H1 (cell line): ENCODE measurements at regions not wholly inside any gene's neighbourhood (a gene's known extent, or its start where the extent isn't known, plus 50 kb on each side); places are given as distances from the start of the nearest gene placed in this dataset.

Experiments used
- CBX5 ChIP-seq: fragments of 300-800, 300-1000 bp; sonication (generic); IDR thresholded peaks from 2 replicates; pipeline ENCODE4 v1.7.1; 2016; ENCODE audit warnings: antibody characterized with exemption, low read length, low read depth
- FOSL1 ChIP-seq: IDR thresholded peaks from 2 replicates; pipeline ENCODE4 v1.6.1; 2011; ENCODE audit warnings: mild to moderate bottlenecking, low read depth, low read length, moderate library complexity; ENCODE audit not compliant: insufficient read depth
- RBBP5 ChIP-seq: IDR thresholded peaks from 2 replicates; pipeline ENCODE4 v1.7.1; 2012; ENCODE audit warnings: low read depth, mild to moderate bottlenecking, inconsistent platforms, low read length, moderate library complexity, borderline replicate concordance
- SUZ12 ChIP-seq: fragments of 200-600 bp; sonication (generic); IDR thresholded peaks from 2 replicates; pipeline ENCODE4 v1.6.1; 2012; ENCODE audit warnings: mild to moderate bottlenecking, inconsistent platforms, low read length, moderate library complexity, mixed read lengths
- TCF12 ChIP-seq: IDR thresholded peaks from 2 replicates; pipeline ENCODE4 v1.6.1; 2011; ENCODE audit warnings: low read depth, mild to moderate bottlenecking, low read length
- TEAD4 ChIP-seq: IDR thresholded peaks from 2 replicates; pipeline ENCODE4 v1.6.1; 2012; ENCODE audit warnings: low read depth, low read length, inconsistent platforms, mixed read lengths
- TF ChIP-seq, protein P1 (sequence below): fragments of 300-600 bp; sonication (generic); IDR thresholded peaks from 2 replicates; pipeline ENCODE4 v1.7.1; 2012; ENCODE audit warnings: low read length, moderate library complexity, mild to moderate bottlenecking, inconsistent platforms; ENCODE audit not compliant: insufficient replicate concordance

- TF ChIP-seq, protein P1, sequence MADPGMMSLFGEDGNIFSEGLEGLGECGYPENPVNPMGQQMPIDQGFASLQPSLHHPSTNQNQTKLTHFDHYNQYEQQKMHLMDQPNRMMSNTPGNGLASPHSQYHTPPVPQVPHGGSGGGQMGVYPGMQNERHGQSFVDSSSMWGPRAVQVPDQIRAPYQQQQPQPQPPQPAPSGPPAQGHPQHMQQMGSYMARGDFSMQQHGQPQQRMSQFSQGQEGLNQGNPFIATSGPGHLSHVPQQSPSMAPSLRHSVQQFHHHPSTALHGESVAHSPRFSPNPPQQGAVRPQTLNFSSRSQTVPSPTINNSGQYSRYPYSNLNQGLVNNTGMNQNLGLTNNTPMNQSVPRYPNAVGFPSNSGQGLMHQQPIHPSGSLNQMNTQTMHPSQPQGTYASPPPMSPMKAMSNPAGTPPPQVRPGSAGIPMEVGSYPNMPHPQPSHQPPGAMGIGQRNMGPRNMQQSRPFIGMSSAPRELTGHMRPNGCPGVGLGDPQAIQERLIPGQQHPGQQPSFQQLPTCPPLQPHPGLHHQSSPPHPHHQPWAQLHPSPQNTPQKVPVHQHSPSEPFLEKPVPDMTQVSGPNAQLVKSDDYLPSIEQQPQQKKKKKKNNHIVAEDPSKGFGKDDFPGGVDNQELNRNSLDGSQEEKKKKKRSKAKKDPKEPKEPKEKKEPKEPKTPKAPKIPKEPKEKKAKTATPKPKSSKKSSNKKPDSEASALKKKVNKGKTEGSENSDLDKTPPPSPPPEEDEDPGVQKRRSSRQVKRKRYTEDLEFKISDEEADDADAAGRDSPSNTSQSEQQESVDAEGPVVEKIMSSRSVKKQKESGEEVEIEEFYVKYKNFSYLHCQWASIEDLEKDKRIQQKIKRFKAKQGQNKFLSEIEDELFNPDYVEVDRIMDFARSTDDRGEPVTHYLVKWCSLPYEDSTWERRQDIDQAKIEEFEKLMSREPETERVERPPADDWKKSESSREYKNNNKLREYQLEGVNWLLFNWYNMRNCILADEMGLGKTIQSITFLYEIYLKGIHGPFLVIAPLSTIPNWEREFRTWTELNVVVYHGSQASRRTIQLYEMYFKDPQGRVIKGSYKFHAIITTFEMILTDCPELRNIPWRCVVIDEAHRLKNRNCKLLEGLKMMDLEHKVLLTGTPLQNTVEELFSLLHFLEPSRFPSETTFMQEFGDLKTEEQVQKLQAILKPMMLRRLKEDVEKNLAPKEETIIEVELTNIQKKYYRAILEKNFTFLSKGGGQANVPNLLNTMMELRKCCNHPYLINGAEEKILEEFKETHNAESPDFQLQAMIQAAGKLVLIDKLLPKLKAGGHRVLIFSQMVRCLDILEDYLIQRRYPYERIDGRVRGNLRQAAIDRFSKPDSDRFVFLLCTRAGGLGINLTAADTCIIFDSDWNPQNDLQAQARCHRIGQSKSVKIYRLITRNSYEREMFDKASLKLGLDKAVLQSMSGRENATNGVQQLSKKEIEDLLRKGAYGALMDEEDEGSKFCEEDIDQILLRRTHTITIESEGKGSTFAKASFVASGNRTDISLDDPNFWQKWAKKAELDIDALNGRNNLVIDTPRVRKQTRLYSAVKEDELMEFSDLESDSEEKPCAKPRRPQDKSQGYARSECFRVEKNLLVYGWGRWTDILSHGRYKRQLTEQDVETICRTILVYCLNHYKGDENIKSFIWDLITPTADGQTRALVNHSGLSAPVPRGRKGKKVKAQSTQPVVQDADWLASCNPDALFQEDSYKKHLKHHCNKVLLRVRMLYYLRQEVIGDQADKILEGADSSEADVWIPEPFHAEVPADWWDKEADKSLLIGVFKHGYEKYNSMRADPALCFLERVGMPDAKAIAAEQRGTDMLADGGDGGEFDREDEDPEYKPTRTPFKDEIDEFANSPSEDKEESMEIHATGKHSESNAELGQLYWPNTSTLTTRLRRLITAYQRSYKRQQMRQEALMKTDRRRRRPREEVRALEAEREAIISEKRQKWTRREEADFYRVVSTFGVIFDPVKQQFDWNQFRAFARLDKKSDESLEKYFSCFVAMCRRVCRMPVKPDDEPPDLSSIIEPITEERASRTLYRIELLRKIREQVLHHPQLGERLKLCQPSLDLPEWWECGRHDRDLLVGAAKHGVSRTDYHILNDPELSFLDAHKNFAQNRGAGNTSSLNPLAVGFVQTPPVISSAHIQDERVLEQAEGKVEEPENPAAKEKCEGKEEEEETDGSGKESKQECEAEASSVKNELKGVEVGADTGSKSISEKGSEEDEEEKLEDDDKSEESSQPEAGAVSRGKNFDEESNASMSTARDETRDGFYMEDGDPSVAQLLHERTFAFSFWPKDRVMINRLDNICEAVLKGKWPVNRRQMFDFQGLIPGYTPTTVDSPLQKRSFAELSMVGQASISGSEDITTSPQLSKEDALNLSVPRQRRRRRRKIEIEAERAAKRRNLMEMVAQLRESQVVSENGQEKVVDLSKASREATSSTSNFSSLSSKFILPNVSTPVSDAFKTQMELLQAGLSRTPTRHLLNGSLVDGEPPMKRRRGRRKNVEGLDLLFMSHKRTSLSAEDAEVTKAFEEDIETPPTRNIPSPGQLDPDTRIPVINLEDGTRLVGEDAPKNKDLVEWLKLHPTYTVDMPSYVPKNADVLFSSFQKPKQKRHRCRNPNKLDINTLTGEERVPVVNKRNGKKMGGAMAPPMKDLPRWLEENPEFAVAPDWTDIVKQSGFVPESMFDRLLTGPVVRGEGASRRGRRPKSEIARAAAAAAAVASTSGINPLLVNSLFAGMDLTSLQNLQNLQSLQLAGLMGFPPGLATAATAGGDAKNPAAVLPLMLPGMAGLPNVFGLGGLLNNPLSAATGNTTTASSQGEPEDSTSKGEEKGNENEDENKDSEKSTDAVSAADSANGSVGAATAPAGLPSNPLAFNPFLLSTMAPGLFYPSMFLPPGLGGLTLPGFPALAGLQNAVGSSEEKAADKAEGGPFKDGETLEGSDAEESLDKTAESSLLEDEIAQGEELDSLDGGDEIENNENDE = no peak
- TF ChIP-seq FOSL1 (no peak), TEAD4 (no peak), CBX5 (no peak), TCF12 (no peak), RBBP5 (no peak), SUZ12 (no peak)
- TF ChIP-seq, all 59 proteins: peak for 0
Observed at GRCh38 chr13:107669391-107669993, 545.8 kb downstream of the LIG4 start (continued).
